ENCODE measurements at regions not wholly inside any gene's neighbourhood (a gene's known extent, or its start where the extent isn't known, plus 50 kb on each side); places are given as distances from the start of the nearest gene placed in this dataset.

- no peak for TF ChIP-seq POLR2A (IDR thresholded peaks at IDR 0.05)
- TF ChIP-seq CTCF (IDR thresholded peaks at IDR 0.05), result no peak
These were observed 94.0 kb upstream of the STEAP1B start for GRCh38 chr7:22594020-22594419.

Data from adrenal gland (tissue), 5 donors.